Sigmoid colon (tissue), 6 donors: ENCODE measurements at regions not wholly inside any gene's neighbourhood (a gene's known extent, or its start where the extent isn't known, plus 50 kb on each side); places are given as distances from the start of the nearest gene placed in this dataset.

Experiments used
- DNase-seq: peaks from one replicate; pipeline ENCODE4 v3.0.0-alpha.2; 2019
- H3K27ac ChIP-seq, 4 donors: fragments of 200-600 bp; sonication (generic); one replicate each; pipeline ENCODE4 v1.5.1; 2016 to 2019; ENCODE audit warnings: mild to moderate bottlenecking in 1 of 4
- H3K27me3 ChIP-seq, 3 donors: fragments of 200-600 bp; sonication (generic); one replicate each; pipeline ENCODE4 v1.5.1; 2019; ENCODE audit warnings: mild to moderate bottlenecking in 1 of 3
- H3K36me3 ChIP-seq, 4 donors: fragments of 200-600 bp; sonication (generic); one replicate each; pipeline ENCODE4 v1.5.1; 2016 to 2019
- H3K4me1 ChIP-seq, 4 donors: fragments of 200-600 bp; sonication (generic); one replicate each; pipeline ENCODE4 v1.5.1; 2017 to 2019
- H3K4me3 ChIP-seq, 4 donors: fragments of 200-600 bp; sonication (generic); one replicate each; pipeline ENCODE4 v1.5.1; 2017 to 2019; ENCODE audit warnings: mild to moderate bottlenecking in 2 of 4, moderate library complexity in 1 of 4
- H3K9me3 ChIP-seq, 4 donors: fragments of 200-600 bp in 3 of 4; sonication (generic) in 3 of 4; one replicate each; pipeline versions ENCODE4 v1.5.1 to v1.6.1; 2013 to 2019
- CTCF ChIP-seq, 4 experiments: fragments of 450-650 bp in 3 of 4; fragments of 200-600 bp in 1 of 4; IDR thresholded peaks; one replicate each; pipeline ENCODE4 v1.5.1; 2016 to 2019; ENCODE audit warnings: antibody characterized with exemption in 4 of 4, mild to moderate bottlenecking in 3 of 4, moderate library complexity in 2 of 4
- EP300 ChIP-seq, 4 donors: sonication (generic); formaldehyde crosslinking; IDR thresholded peaks; one replicate each; pipeline ENCODE4 v1.6.1; 2017; ENCODE audit warnings: antibody characterized with exemption in 4 of 4
- POLR2A ChIP-seq, 2 donors: fragments of 450-650 bp; IDR thresholded peaks; one replicate each; pipeline ENCODE4 v1.6.1; 2016; ENCODE audit warnings: antibody characterized with exemption in 2 of 2, mild to moderate bottlenecking in 2 of 2, moderate library complexity in 2 of 2
- POLR2AphosphoS5 ChIP-seq, 4 donors: sonication (generic); formaldehyde crosslinking; IDR thresholded peaks; one replicate each; pipeline ENCODE4 v1.6.1; 2017; ENCODE audit warnings: antibody characterized with exemption in 4 of 4
- WGBS, 2 donors: extraction: QIAGEN DNeasy Blood & Tissue Kit; methylation state at CpG; one replicate each; pipeline ENCODE4 v1.1.7; 2013; 5-methylcytosine and 5-hydroxymethylcytosine counted together
- intact Hi-C: fragments of 100-400 bp; cut with DNase I; formaldehyde crosslinking; loops from one replicate; pipeline ENCODE4 v1.15.1; 2023
- donor health status: healthy with polysubstance abuse.
- donor health status: healthy.

GRCh38 chr7:83769407-83769806 is 120.5 kb upstream of the SEMA3E start:
- Histone ChIP-seq H3K27ac (no peak overlapping the region), H3K4me3 (no peak overlapping the region), H3K36me3 (no peaks in the 10 kb centered on the region), H3K9me3 (no peaks in the 10 kb centered on the region), H3K4me1 (no peaks in the 10 kb centered on the region), H3K27me3 (no peaks in the 10 kb centered on the region)
- TF ChIP-seq EP300 (IDR thresholded peaks at IDR 0.05), result no peak
- TF ChIP-seq POLR2A (IDR thresholded peaks at IDR 0.05), result no peak
- no peak for DNase-seq
- 70 to 73% methylated on average over 3 of the region's 3 CpGs for WGBS, 2 donors
- intact Hi-C loops, result no loop called here

- intact Hi-C loops, result no loop called here
- H3K36me3 ChIP-seq, result no peaks in the 10 kb centered on the region
- DNase-seq, result no peak
- no peak for TF ChIP-seq POLR2AphosphoS5 (IDR thresholded peaks at IDR 0.05)
- TF ChIP-seq EP300 (IDR thresholded peaks at IDR 0.05), result no peak
- TF ChIP-seq POLR2A (IDR thresholded peaks at IDR 0.05), result no peak
- TF ChIP-seq CTCF (IDR thresholded peaks at IDR 0.05), result no peak
- no peaks in the 10 kb centered on the region for H3K27me3 ChIP-seq
- H3K4me1 ChIP-seq, result no peaks in the 10 kb centered on the region
- peaks cover 0 to 2% (median 1%) of the 10 kb centered on the region in 4 donors for H3K9me3 ChIP-seq
- H3K27ac ChIP-seq, result no peak overlapping the region
- no peak overlapping the region for H3K4me3 ChIP-seq
- 92 to 96% methylated on average over 1 of the region's 1 CpG for WGBS, 2 donors
These were observed 102.3 kb upstream of the SEMA3E start for GRCh38 chr7:83751217-83751616.

- Histone ChIP-seq H3K27ac (no peak overlapping the region), H3K4me3 (no peak overlapping the region), H3K36me3 (no peaks in the 10 kb centered on the region), H3K9me3 (peaks cover 0 to 2% (median 1%) of the 10 kb centered on the region in 4 donors), H3K4me1 (no peaks in the 10 kb centered on the region), H3K27me3 (no peaks in the 10 kb centered on the region)
- TF ChIP-seq POLR2A (IDR thresholded peaks at IDR 0.05) (no peak), POLR2AphosphoS5 (IDR thresholded peaks at IDR 0.05) (no peak), EP300 (IDR thresholded peaks at IDR 0.05) (no peak), CTCF (IDR thresholded peaks at IDR 0.05) (no peak)
- WGBS, 2 donors, result 87 to 95% methylated on average over 31 of the region's 31 CpGs
- intact Hi-C loops, result no loop called here
- DNase-seq, result no peak
These were observed 100.6 kb upstream of the SEMA3E start for GRCh38 chr7:83749495-83749894.

GRCh38 chr7:83739527-83739926 is 90.6 kb upstream of the SEMA3E start:
- H3K9me3 ChIP-seq, result no peaks in the 10 kb centered on the region
- no peak for TF ChIP-seq EP300 (IDR thresholded peaks at IDR 0.05)
- TF ChIP-seq CTCF (IDR thresholded peaks at IDR 0.05), result no peak
- no peak for TF ChIP-seq POLR2AphosphoS5 (IDR thresholded peaks at IDR 0.05)
- no peak for TF ChIP-seq POLR2A (IDR thresholded peaks at IDR 0.05)
- H3K27ac ChIP-seq, result no peak overlapping the region
- intact Hi-C loops, result no loop called here
- H3K27me3 ChIP-seq, result no peaks in the 10 kb centered on the region
- no peak for DNase-seq
- H3K4me3 ChIP-seq, result no peak overlapping the region
- no peaks in the 10 kb centered on the region for H3K4me1 ChIP-seq
- 66 to 77% methylated on average over 2 of the region's 2 CpGs for WGBS, 2 donors
- no peaks in the 10 kb centered on the region for H3K36me3 ChIP-seq

GRCh38 chr7:83738291-83738835 is 89.4 kb upstream of the SEMA3E start:
- H3K4me3 ChIP-seq, result no peak overlapping the region
- no peaks in the 10 kb centered on the region for H3K9me3 ChIP-seq
- H3K4me1 ChIP-seq, result no peaks in the 10 kb centered on the region
- DNase-seq, result no peak
- H3K27ac ChIP-seq, result no peak overlapping the region
- intact Hi-C loops, result no loop called here
- WGBS, 2 donors, result 42 to 45% methylated on average over 3 of the region's 3 CpGs
- no peaks in the 10 kb centered on the region for H3K36me3 ChIP-seq
- H3K27me3 ChIP-seq, result no peaks in the 10 kb centered on the region
- no peak for TF ChIP-seq CTCF (IDR thresholded peaks at IDR 0.05)
- TF ChIP-seq POLR2A (IDR thresholded peaks at IDR 0.05), result no peak
- TF ChIP-seq POLR2AphosphoS5 (IDR thresholded peaks at IDR 0.05), result no peak
- TF ChIP-seq EP300 (IDR thresholded peaks at IDR 0.05), result no peak
